Neural cell (in vitro differentiated cells): ENCODE measurements at regions not wholly inside any gene's neighbourhood (a gene's known extent, or its start where the extent isn't known, plus 50 kb on each side); places are given as distances from the start of the nearest gene placed in this dataset.

Experiments
- CTCF ChIP-seq: fragments of 450-650 bp; IDR thresholded peaks from 2 replicates; pipeline ENCODE4 v1.5.1; 2014; ENCODE audit warnings: antibody characterized with exemption, mild to moderate bottlenecking, moderate library complexity; ENCODE audit not compliant: poor library complexity, severe bottlenecking
- EP300 ChIP-seq: fragments of 450-650 bp; conservative IDR thresholded peaks from 2 replicates; pipeline ENCODE4 v1.6.1; 2014; ENCODE audit warnings: antibody characterized with exemption, mild to moderate bottlenecking, moderate library complexity; ENCODE audit not compliant: poor library complexity, severe bottlenecking
- EZH2 ChIP-seq: fragments of 200-600, 300-800 bp; shearing (Covaris generic), sonication (generic); IDR thresholded peaks from 2 replicates; pipeline ENCODE4 v1.6.1; 2014; ENCODE audit warnings: antibody characterized with exemption, low read length, borderline replicate concordance, mild to moderate bottlenecking; ENCODE audit not compliant: insufficient read depth, poor library complexity, severe bottlenecking
- POLR2AphosphoS5 ChIP-seq: IDR thresholded peaks from 2 replicates; pipeline ENCODE4 v1.6.1; 2012
- RAD21 ChIP-seq: fragments of 450-650 bp; conservative IDR thresholded peaks from 2 replicates; pipeline ENCODE4 v1.6.1; 2014; ENCODE audit warnings: antibody characterized with exemption, mild to moderate bottlenecking, moderate library complexity
- REST ChIP-seq: IDR thresholded peaks from 2 replicates; pipeline ENCODE4 v1.6.1; 2012; ENCODE audit warnings: borderline replicate concordance
- SMC3 ChIP-seq: fragments of 450-650 bp; conservative IDR thresholded peaks from 2 replicates; pipeline ENCODE4 v1.6.1; 2014; ENCODE audit warnings: antibody characterized with exemption, mild to moderate bottlenecking, moderate library complexity; ENCODE audit not compliant: poor library complexity
- TAF1 ChIP-seq: IDR thresholded peaks from 2 replicates; pipeline ENCODE4 v1.6.1; 2012; ENCODE audit warnings: low read depth

- no peak for TF ChIP-seq CTCF
- TF ChIP-seq RAD21: no peak
- TF ChIP-seq POLR2AphosphoS5: no peak
- no peak for TF ChIP-seq SMC3
- TF ChIP-seq TAF1: no peak
- no peak for TF ChIP-seq REST
- TF ChIP-seq EZH2: no peak
- no peak for TF ChIP-seq EP300
These were observed 60.1 kb upstream of the GUCY1A2 start for GRCh38 chr11:107078375-107078774.
